ENCODE measurements at regions not wholly inside any gene's neighbourhood (a gene's known extent, or its start where the extent isn't known, plus 50 kb on each side); places are given as distances from the start of the nearest gene placed in this dataset.

DNA sequence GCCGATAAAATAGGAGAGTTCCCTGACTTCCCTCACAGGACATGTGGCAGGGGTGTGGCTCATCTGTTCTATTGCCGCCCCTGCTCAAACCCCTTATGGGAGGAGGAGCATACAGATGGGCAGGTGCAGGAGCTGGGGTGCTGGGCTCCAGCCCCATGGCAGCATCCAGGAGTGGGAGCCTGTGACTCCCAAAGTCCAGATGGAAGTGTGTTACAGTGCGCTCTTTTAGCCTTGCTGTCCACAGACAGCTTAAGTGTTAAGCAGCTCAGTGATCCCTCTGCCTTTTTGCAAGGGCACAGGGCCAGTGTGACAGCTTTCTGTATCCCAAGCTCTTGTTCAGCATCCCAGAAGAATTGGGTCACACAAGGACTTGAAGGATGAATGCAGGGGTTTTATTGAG, 212.3 kb upstream of the MYLIP start:
- TF ChIP-seq YY1 (IDR thresholded peaks at IDR 0.05; ENCODE audit: low read depth) (no peak), CREB1 (IDR thresholded peaks at IDR 0.05; ENCODE audit: low read depth) (no peak), TCF12 (IDR thresholded peaks at IDR 0.05; ENCODE audit: low read depth) (no peak), NFIC (IDR thresholded peaks at IDR 0.05) (no peak)
- TF ChIP-seq, protein P1, sequence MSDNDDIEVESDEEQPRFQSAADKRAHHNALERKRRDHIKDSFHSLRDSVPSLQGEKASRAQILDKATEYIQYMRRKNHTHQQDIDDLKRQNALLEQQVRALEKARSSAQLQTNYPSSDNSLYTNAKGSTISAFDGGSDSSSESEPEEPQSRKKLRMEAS (IDR thresholded peaks at IDR 0.05), result no peak

DNA sequence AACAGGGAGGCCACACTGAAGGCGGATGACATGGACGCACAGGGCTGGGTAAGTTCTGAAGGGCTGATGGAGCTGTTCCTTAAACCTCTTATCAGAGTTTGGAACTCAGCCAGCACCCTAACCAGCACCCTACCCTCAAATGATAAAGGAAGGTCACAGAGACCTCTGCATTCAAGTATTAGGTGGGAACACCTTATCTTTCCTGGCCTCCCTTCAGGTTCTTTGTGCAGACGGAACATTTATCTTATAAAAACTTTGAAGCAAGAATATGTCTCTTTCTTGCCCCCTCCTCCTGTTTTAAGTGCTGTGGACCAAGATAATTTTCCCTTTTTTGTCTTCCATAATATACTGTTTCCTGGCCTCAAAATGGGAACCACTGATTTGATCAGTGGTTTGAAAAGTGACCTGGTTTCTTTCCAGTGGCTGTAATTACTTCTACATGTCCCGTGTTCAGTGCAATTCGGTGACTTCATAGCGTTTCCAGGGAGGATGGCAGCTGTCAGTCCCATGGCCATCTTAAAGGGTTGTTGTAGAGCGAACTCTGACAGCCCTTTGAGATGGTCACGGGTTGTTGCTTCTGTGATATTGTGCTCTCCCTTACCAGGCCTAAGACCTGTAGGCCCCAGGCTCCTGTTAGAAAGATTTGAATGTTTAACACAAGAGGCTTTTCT, 213.2 kb upstream of the MYLIP start:
- TF ChIP-seq, protein P2, sequence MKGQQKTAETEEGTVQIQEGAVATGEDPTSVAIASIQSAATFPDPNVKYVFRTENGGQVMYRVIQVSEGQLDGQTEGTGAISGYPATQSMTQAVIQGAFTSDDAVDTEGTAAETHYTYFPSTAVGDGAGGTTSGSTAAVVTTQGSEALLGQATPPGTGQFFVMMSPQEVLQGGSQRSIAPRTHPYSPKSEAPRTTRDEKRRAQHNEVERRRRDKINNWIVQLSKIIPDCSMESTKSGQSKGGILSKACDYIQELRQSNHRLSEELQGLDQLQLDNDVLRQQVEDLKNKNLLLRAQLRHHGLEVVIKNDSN (IDR thresholded peaks at IDR 0.05), result no peak
- no peak for TF ChIP-seq EP300 (IDR thresholded peaks at IDR 0.05; ENCODE audit: borderline replicate concordance)
- TF ChIP-seq NFIC (IDR thresholded peaks at IDR 0.05), result no peak
- TF ChIP-seq TAF1 (IDR thresholded peaks at IDR 0.05; ENCODE audit: low read depth), result no peak
- TF ChIP-seq EGR1 (IDR thresholded peaks at IDR 0.05), result no peak
- TF ChIP-seq CEBPB (IDR thresholded peaks at IDR 0.05), result no peak
- no peak for TF ChIP-seq RAD21 (IDR thresholded peaks at IDR 0.05; ENCODE audit: low read depth)
- TF ChIP-seq CREB1 (IDR thresholded peaks at IDR 0.05; ENCODE audit: low read depth), result no peak
- TF ChIP-seq, protein P3, sequence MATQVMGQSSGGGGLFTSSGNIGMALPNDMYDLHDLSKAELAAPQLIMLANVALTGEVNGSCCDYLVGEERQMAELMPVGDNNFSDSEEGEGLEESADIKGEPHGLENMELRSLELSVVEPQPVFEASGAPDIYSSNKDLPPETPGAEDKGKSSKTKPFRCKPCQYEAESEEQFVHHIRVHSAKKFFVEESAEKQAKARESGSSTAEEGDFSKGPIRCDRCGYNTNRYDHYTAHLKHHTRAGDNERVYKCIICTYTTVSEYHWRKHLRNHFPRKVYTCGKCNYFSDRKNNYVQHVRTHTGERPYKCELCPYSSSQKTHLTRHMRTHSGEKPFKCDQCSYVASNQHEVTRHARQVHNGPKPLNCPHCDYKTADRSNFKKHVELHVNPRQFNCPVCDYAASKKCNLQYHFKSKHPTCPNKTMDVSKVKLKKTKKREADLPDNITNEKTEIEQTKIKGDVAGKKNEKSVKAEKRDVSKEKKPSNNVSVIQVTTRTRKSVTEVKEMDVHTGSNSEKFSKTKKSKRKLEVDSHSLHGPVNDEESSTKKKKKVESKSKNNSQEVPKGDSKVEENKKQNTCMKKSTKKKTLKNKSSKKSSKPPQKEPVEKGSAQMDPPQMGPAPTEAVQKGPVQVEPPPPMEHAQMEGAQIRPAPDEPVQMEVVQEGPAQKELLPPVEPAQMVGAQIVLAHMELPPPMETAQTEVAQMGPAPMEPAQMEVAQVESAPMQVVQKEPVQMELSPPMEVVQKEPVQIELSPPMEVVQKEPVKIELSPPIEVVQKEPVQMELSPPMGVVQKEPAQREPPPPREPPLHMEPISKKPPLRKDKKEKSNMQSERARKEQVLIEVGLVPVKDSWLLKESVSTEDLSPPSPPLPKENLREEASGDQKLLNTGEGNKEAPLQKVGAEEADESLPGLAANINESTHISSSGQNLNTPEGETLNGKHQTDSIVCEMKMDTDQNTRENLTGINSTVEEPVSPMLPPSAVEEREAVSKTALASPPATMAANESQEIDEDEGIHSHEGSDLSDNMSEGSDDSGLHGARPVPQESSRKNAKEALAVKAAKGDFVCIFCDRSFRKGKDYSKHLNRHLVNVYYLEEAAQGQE (IDR thresholded peaks at IDR 0.05; ENCODE audit: low read depth), result no peak
- no peak for TF ChIP-seq FOXM1 (IDR thresholded peaks at IDR 0.05; ENCODE audit: borderline replicate concordance, low read depth)
- no peak for TF ChIP-seq ZBTB7A (IDR thresholded peaks at IDR 0.05; ENCODE audit: low read depth)

DNA sequence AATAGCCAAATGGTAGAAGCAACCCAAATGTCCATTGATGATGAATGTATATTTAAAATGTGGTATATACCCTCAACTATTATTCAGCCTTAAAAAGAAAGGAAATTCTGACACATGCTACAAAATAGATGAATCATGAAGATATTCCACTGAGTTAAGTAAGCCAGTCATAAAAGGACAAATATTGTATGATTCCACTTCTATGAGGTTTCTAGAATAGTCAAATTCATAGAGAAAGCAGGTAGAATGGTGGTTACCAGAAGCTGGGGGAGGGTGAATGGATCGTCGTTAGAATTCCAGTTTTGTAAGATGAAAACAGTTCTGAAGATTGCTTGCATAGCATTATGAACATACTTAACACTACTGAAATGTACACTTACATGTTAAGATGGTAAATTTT, 214.3 kb upstream of the MYLIP start:
- TF ChIP-seq, protein P3 (IDR thresholded peaks at IDR 0.05; ENCODE audit: low read depth), result no peak
- no peak for TF ChIP-seq EGR1 (IDR thresholded peaks at IDR 0.05)
- no peak for TF ChIP-seq TCF12 (IDR thresholded peaks at IDR 0.05; ENCODE audit: low read depth)
- TF ChIP-seq FOXM1 (IDR thresholded peaks at IDR 0.05; ENCODE audit: borderline replicate concordance, low read depth), result no peak

DNA sequence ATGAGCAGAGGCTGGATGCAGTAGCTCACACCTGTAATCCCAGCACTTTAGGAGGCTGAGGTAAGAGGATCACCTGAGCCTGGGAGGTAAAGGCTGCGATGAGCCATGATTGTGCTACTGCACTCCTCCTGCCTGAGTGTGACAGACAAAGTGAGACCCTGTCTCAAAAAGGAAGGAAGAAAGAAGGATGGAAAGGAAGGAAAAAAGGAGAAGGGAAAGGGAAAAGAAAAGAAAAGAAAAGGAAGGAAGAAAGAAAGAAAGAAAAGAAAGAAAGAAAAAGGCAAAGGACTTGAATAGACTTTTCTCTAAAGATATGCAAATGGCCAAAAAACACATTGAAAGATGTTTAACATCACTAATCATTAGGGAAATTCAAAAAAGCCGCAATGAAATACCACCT, 215.3 kb upstream of the MYLIP start:
- TF ChIP-seq NFIC (IDR thresholded peaks at IDR 0.05) (no peak), CREB1 (IDR thresholded peaks at IDR 0.05; ENCODE audit: low read depth) (no peak), ZBTB7A (IDR thresholded peaks at IDR 0.05; ENCODE audit: low read depth) (no peak), RAD21 (IDR thresholded peaks at IDR 0.05; ENCODE audit: low read depth) (no peak), EGR1 (IDR thresholded peaks at IDR 0.05) (no peak), TEAD4 (IDR thresholded peaks at IDR 0.05) (no peak), EP300 (IDR thresholded peaks at IDR 0.05; ENCODE audit: borderline replicate concordance) (no peak), FOXM1 (IDR thresholded peaks at IDR 0.05; ENCODE audit: borderline replicate concordance, low read depth) (no peak), TCF12 (IDR thresholded peaks at IDR 0.05; ENCODE audit: low read depth) (no peak), CEBPB (IDR thresholded peaks at IDR 0.05) (no peak), YY1 (IDR thresholded peaks at IDR 0.05; ENCODE audit: low read depth) (no peak), TAF1 (IDR thresholded peaks at IDR 0.05; ENCODE audit: low read depth) (no peak)
- TF ChIP-seq, protein P1 (IDR thresholded peaks at IDR 0.05), result no peak
- TF ChIP-seq, protein P2 (IDR thresholded peaks at IDR 0.05), result no peak
- TF ChIP-seq, protein P3 (IDR thresholded peaks at IDR 0.05; ENCODE audit: low read depth), result no peak
